Activated CD4-positive, alpha-beta T cell treated with anti-CD3 and anti-CD28 coated beads for 36 hours (primary cell): ENCODE measurements at regions not wholly inside any gene's neighbourhood (a gene's known extent, or its start where the extent isn't known, plus 50 kb on each side); places are given as distances from the start of the nearest gene placed in this dataset.
"Not testable (repeated sequence)": the region's sequence is repeated elsewhere in the genome, so short reads cannot be mapped to it uniquely, and the experiment has no call there.

Source experiments
- ATAC-seq: fragments of 200-7000 bp; cut with Tn5 transposase; one replicate; pipeline ENCODE4 v1.10.0; 2021; ENCODE audit warnings: mild to moderate bottlenecking, moderate library complexity
- CTCF ChIA-PET: fragments of 350-600 bp; sonication (Branson Sonifier 250); formaldehyde crosslinking; loops from one replicate; lab custom pipeline; 2021; ENCODE audit warnings: antibody characterized with exemption; lab: Charles Lee
- POLR2A ChIA-PET: fragments of 350-600 bp; sonication (Branson Sonifier 250); formaldehyde crosslinking; loops from one replicate; lab custom pipeline; 2021; ENCODE audit warnings: antibody characterized with exemption, inconsistent platforms; lab: Charles Lee
- DNase-seq: peaks from one replicate; pipeline ENCODE4 v3.0.0-alpha.2; 2020
- H3K27ac Mint-ChIP-seq: one replicate; pipeline ENCODE4 v1.8.0; 2021; ENCODE audit warnings: mixed read lengths
- H3K27me3 Mint-ChIP-seq: one replicate; pipeline ENCODE4 v1.8.0; 2021; ENCODE audit warnings: mixed read lengths
- H3K36me3 Mint-ChIP-seq: one replicate; pipeline ENCODE4 v1.8.0; 2021; ENCODE audit warnings: low read depth, mixed read lengths
- H3K4me1 Mint-ChIP-seq: one replicate; pipeline ENCODE4 v1.8.0; 2021; ENCODE audit warnings: mixed read lengths
- H3K4me3 Mint-ChIP-seq: one replicate; pipeline ENCODE4 v1.8.0; 2021; ENCODE audit warnings: mild to moderate bottlenecking, moderate library complexity, mixed read lengths
- H3K9me3 Mint-ChIP-seq: one replicate; pipeline ENCODE4 v1.8.0; 2021; ENCODE audit warnings: low read depth, mixed read lengths
- intact Hi-C, 2 experiments: fragments of 100-400 bp; cut with DNase I in 1 of 2; cut with micrococcal nuclease in 1 of 2; formaldehyde crosslinking; loops; one replicate each; pipeline versions ENCODE4 v1.14.2 to v1.15.1; 2022 to 2024; cut with DNase I, micrococcal nuclease

GRCh38 chr5:67799732-67800234 is 415.8 kb upstream of the PIK3R1 start:
- Mint-ChIP-seq H3K27me3 (peaks cover 4% of the 10 kb centered on the region), H3K4me3 (no peak overlapping the region), H3K36me3 (no peaks in the 10 kb centered on the region), H3K27ac (no peak overlapping the region), H3K9me3 (peaks cover 7% of the 10 kb centered on the region), H3K4me1 (peaks cover 2% of the 10 kb centered on the region)
- DNase-seq (no peak), ATAC-seq (no peak)
- CTCF ChIA-PET = no interaction called here
- intact Hi-C loops = no loop called here
- POLR2A ChIA-PET = no interaction called here

GRCh38 chr5:67798470-67798869 is 417.1 kb upstream of the PIK3R1 start:
- H3K27ac Mint-ChIP-seq, CTCF ChIA-PET, H3K36me3 Mint-ChIP-seq: not testable (repeated sequence)

GRCh38 chr5:67795781-67796477 is 419.6 kb upstream of the PIK3R1 start:
- CTCF ChIA-PET = interaction anchor here (0.6 kb wide), 1 partner anchor 83 kb away, joined by 3 read pairs; no protein-coding TSS in a partner anchor
- H3K4me1 Mint-ChIP-seq = no peaks in the 10 kb centered on the region
- H3K9me3 Mint-ChIP-seq = peaks cover 7% of the 10 kb centered on the region
- no peak for DNase-seq
- no peak overlapping the region for H3K27ac Mint-ChIP-seq
- no peaks in the 10 kb centered on the region for H3K36me3 Mint-ChIP-seq
- POLR2A ChIA-PET = no interaction called here
- H3K4me3 Mint-ChIP-seq = no peak overlapping the region
- H3K27me3 Mint-ChIP-seq = peaks cover 4% of the 10 kb centered on the region
- intact Hi-C loops = no loop called here
- ATAC-seq = no peak

More at GRCh38 chr5:67798470-67798869, 417.1 kb upstream of the PIK3R1 start:
- intact Hi-C loops, H3K27me3 Mint-ChIP-seq, H3K9me3 Mint-ChIP-seq, H3K4me3 Mint-ChIP-seq, H3K4me1 Mint-ChIP-seq, POLR2A ChIA-PET, DNase-seq, ATAC-seq: not testable (repeated sequence)

GRCh38 chr5:67793966-67794365 is 421.6 kb upstream of the PIK3R1 start:
- Mint-ChIP-seq H3K36me3 (no peaks in the 10 kb centered on the region), H3K27me3 (peaks cover 4% of the 10 kb centered on the region), H3K27ac (no peak overlapping the region), H3K4me1 (no peaks in the 10 kb centered on the region), H3K4me3 (no peak overlapping the region), H3K9me3 (peaks cover 7% of the 10 kb centered on the region)
- ATAC-seq = no peak
- ChIA-PET CTCF (no interaction called here), POLR2A (no interaction called here)
- DNase-seq = no peak
- intact Hi-C loops = no loop called here

GRCh38 chr5:67793418-67793817 is 422.1 kb upstream of the PIK3R1 start:
- no peak for DNase-seq
- CTCF ChIA-PET = no interaction called here

GRCh38 chr5:67792891-67793290 is 422.7 kb upstream of the PIK3R1 start:
- H3K9me3 Mint-ChIP-seq = no peaks in the 10 kb centered on the region
- H3K36me3 Mint-ChIP-seq = no peaks in the 10 kb centered on the region
- peaks cover 2% of the 10 kb centered on the region for H3K27me3 Mint-ChIP-seq
- H3K4me3 Mint-ChIP-seq = no peak overlapping the region
- H3K4me1 Mint-ChIP-seq = no peaks in the 10 kb centered on the region
- DNase-seq (no peak), ATAC-seq (no peak)
- H3K27ac Mint-ChIP-seq = no peak overlapping the region
- POLR2A ChIA-PET = interaction anchor here (0.6 kb wide), 1 partner anchor 1108 kb away, joined by 3 read pairs; no protein-coding TSS in a partner anchor
- intact Hi-C loops = no loop called here
- CTCF ChIA-PET = no interaction called here

More at GRCh38 chr5:67793418-67793817, 422.1 kb upstream of the PIK3R1 start:
- POLR2A ChIA-PET = no interaction called here
- Mint-ChIP-seq H3K4me3 (no peak overlapping the region), H3K9me3 (peaks cover 1% of the 10 kb centered on the region), H3K36me3 (no peaks in the 10 kb centered on the region), H3K27ac (no peak overlapping the region), H3K27me3 (peaks cover 3% of the 10 kb centered on the region), H3K4me1 (no peaks in the 10 kb centered on the region)
- ATAC-seq = no peak
- intact Hi-C loops = no loop called here

- no peak overlapping the region for H3K27ac Mint-ChIP-seq
- H3K9me3 Mint-ChIP-seq = no peaks in the 10 kb centered on the region
- DNase-seq (no peak), ATAC-seq (no peak)
- no peaks in the 10 kb centered on the region for H3K4me1 Mint-ChIP-seq
- H3K4me3 Mint-ChIP-seq = no peak overlapping the region
- ChIA-PET POLR2A (no interaction called here), CTCF (no interaction called here)
- H3K36me3 Mint-ChIP-seq = no peaks in the 10 kb centered on the region
- no peaks in the 10 kb centered on the region for H3K27me3 Mint-ChIP-seq
- intact Hi-C loops = no loop called here
Observed at GRCh38 chr5:67790390-67790789, 425.2 kb upstream of the PIK3R1 start.

- CTCF ChIA-PET, H3K4me1 Mint-ChIP-seq, intact Hi-C loops, DNase-seq, ATAC-seq, H3K9me3 Mint-ChIP-seq, POLR2A ChIA-PET, H3K27ac Mint-ChIP-seq, H3K36me3 Mint-ChIP-seq, H3K4me3 Mint-ChIP-seq, H3K27me3 Mint-ChIP-seq: not testable (repeated sequence)
Observed at GRCh38 chr5:67779893-67780623, 435.5 kb upstream of the PIK3R1 start.

- Mint-ChIP-seq H3K4me1 (peaks cover 5% of the 10 kb centered on the region), H3K27ac (no peak overlapping the region), H3K4me3 (no peak overlapping the region), H3K27me3 (no peaks in the 10 kb centered on the region), H3K9me3 (no peaks in the 10 kb centered on the region), H3K36me3 (no peaks in the 10 kb centered on the region)
- ChIA-PET CTCF (no interaction called here), POLR2A (no interaction called here)
- intact Hi-C loops = no loop called here
- DNase-seq = no peak
- ATAC-seq = no peak
Observed at GRCh38 chr5:67774786-67775185, 440.8 kb upstream of the PIK3R1 start.

GRCh38 chr5:67774267-67774552 is 441.3 kb upstream of the PIK3R1 start:
- DNase-seq = no peak
- POLR2A ChIA-PET = no interaction called here
- Mint-ChIP-seq H3K36me3 (no peaks in the 10 kb centered on the region), H3K9me3 (no peaks in the 10 kb centered on the region), H3K4me3 (no peak overlapping the region), H3K4me1 (peaks cover 5% of the 10 kb centered on the region), H3K27ac (no peak overlapping the region), H3K27me3 (no peaks in the 10 kb centered on the region)
- no peak for ATAC-seq
- intact Hi-C loops = no loop called here
- CTCF ChIA-PET = no interaction called here

- intact Hi-C loops = no loop called here
- Mint-ChIP-seq H3K27me3 (no peaks in the 10 kb centered on the region), H3K36me3 (no peaks in the 10 kb centered on the region), H3K27ac (no peak overlapping the region), H3K4me3 (no peak overlapping the region), H3K9me3 (no peaks in the 10 kb centered on the region), H3K4me1 (peaks cover 5% of the 10 kb centered on the region)
- no peak for ATAC-seq
- no peak for DNase-seq
- POLR2A ChIA-PET = no interaction called here
- CTCF ChIA-PET = no interaction called here
Observed at GRCh38 chr5:67773411-67774266, 441.9 kb upstream of the PIK3R1 start.
